GM19455 (cell line): ENCODE measurements at regions not wholly inside any gene's neighbourhood (a gene's known extent, or its start where the extent isn't known, plus 50 kb on each side); places are given as distances from the start of the nearest gene placed in this dataset.

Experiments
- ATAC-seq: cut with Tn5 transposase; IDR thresholded peaks from one replicate; pipeline ENCODE4 v1.9.1; 2021; ENCODE audit not compliant: unreplicated experiment

DNA sequence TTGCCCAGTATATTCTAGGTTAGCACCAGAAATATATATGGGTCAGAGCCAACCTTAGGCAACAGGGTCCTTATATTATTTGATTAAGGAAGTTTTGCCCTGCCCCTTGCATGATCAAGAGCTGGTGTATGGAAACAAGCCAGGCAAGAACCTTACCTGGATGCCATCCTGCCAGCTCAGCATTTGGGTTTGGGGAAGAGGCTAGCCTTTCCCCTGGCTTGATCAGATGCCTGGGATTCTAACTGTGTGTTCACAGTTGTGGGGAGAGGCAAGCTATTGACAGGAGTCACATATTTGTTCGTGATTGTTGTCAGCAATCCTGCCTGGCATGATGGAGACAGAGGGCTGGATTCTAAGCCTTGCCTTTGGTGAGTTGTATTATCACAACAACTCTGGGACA is 260.0 kb upstream of the DACH1 start:
- no peak for ATAC-seq

DNA sequence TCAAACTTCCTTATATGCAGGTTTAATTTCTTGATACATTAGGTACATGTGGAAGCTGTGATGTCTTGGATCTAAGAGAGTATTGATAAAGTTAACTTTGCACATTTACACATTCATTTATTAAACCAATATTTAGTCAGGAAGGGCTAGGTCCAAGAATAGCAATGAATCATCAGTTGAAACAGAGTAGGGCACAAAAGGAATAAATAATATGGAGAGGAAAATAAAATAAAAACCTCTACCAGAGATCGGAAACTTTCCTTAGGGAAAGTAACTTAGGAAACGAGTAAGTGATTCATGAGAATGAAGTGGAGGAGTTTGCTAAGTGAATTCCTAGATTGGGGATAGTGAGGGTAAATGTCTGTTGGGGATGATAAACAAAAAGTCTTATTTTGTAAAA is 259.4 kb upstream of the DACH1 start:
- no peak for ATAC-seq

DNA sequence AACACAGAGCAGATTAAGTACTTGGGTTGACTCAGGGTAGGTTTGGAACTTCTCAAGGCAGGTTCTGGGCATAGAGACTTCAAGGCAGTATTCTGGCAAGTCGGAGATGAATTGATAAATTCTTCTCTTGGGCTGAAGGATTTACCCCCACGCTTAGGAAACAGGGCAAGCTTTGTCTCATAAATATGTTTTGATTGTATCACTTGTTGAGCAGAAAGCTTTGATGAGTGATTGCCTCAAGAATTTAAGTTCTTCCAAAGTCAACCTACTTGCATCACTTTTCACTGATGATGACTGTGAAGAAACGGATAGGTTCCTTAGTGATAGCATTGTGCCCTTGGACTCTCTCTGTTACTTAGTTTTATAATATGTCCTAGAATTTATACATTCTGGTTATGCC is 258.6 kb upstream of the DACH1 start:
- no peak for ATAC-seq

DNA sequence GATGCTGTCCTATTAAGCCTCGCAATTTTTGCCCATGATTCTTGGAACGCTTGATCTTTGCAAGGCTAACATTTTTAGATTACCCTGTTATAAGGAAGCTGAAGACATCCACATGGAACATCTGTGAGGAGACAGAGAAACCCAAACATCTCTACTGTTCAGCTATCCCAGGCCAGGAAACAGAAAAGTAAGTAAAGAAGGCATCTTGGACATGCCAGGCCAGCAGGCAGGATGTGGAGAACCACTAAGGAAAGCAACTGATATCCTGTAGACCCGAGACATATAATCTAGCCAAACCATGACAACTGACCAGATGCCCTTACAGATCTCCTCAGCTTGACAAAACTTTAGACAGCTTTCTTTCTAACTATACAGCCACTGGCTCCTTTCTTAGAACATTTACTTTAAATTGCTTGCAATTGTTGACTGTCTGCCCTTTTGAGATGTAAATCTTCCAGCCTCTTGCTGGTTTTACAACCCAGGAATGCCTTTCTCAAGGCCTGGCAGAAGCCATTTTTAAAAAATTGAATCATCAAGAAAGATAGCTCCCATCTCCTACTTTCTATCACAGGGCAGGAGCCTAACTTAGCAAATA is 255.8 kb upstream of the DACH1 start:
- no peak for ATAC-seq

DNA sequence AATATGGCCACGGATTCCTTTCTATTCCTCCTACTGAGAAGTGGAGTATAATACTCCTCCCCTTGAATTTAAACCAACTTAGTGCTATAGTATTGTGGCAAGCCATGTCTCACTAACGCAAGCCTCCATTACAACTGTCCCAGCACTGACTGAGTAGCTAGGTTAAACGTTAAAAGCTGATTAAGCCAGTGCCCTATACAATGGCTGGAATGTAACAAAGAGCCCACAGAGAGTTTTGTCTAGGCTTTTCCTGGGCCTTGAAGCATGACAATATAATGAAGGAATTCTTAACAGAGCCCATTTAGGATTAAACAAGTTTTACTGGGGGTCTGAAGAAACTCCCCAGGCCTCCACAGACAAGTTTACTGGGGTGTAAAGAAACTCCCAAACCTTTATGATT is 254.5 kb upstream of the DACH1 start:
- ATAC-seq: no peak

DNA sequence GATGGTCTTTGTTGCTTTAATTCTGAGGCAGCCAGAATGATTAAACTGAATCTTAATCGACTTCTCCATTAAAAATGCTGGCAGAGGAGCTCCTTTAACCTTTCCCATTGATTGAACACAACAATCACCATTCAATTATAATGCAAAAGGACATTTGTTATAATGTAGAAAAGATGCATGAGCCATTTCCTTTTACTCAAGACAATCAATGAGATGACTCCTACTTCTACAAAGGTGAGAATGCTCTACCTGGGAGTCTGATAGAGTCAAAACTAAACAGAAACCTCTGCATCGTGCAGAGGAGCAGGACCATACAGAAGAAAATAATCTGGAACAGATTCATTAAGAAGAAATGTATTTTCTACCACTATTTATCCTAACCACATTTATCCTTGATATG is 253.6 kb upstream of the DACH1 start:
- no peak for ATAC-seq

DNA sequence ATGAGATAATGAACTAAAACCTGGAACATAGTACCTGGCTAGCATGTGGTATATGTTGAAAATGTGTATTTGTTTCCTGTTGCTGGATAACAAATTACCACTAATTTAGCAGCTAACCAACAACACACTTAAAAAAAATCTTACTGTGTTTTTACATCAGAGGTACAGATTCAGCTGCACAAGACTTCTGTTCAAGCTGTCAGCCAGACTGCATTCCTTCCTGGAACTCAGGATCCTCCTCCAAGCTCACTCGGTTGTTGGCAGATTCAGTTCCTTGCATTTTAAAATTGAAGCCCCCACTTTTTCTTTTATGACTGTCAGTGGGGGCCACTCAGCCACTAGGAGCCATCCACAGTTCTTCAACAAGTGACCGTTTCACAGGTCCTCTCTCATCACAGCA is 246.9 kb upstream of the DACH1 start:
- ATAC-seq: no peak

DNA sequence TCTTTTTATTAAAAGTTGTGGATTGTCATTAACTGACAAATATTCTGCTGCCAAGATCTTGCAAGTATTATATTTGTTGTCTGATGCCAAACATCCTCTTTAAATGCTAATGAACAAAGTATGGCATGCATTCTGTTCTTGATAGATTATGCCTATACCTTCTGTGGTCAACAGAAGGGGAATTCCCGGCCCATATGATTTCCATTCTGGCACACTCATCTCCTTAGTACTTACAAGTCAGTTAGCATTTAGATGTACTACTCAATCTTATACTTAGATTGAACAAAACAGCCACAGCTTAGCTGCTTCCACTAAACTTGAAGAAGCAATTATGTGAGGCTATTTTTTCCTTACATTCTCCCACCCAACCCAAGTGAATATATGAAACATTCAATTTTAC is 246.1 kb upstream of the DACH1 start:
- no peak for ATAC-seq

DNA sequence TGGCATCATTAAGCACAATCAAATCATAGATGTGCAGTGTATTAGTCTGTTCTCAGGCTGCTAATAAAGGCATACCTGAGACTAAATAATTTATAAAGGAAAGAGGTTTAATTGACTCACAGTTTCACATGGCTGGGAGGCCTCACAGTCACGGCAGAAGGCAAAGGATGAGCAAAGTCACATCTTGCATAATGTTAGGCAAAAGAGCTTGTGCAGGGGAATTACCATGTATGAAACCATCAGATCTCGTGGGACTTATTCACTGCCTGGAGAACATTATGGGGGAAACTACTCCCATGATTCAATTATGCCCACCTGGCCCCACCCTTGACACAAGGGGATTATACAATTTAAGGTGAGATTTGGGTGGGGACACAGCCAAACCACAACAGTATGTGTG is 245.2 kb upstream of the DACH1 start:
- ATAC-seq: no peak

DNA sequence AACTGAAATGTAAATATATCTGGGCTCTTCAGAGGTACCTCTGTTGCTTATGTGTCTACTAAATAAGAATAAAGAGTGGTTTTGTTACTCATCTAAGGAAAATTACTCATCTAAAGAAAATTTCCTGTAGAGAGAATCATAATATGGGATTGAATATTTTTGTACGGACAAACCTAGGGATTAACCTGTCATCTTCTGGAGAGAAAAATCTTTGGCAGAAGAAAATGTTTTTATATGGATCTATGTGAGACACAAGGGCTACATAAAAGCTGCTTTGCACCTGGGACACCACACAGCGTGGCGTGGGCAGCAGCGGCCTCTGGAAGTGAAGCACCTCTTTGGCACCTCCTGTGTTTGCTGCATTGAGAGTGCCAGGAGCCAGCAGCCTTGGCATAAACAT is 242.9 kb upstream of the DACH1 start:
- ATAC-seq: no peak

DNA sequence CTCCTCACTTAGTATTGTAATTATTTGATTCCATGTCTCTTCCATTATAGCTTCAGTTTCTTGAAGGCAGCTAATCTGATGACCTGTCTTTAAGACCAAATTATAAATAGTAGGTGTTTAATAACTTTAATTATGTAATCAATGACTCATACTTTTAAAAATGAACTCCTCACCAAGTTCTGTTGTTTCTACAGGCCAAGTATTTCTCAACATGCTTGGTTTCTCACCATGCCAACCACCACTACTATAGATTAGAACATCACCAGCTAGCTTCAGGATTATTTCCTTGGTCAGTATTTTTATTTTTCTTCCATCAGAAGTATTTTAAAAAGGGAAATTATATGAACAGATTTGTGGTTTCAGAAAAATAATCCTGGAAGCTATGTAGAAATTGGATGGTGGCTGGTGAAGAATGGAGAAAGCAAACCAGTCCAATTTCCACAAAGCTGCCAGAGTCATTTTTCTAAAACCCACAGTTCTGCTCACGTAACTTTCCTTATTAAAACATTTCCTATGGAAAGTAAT is 237.7 kb upstream of the DACH1 start:
- ATAC-seq: no peak

DNA sequence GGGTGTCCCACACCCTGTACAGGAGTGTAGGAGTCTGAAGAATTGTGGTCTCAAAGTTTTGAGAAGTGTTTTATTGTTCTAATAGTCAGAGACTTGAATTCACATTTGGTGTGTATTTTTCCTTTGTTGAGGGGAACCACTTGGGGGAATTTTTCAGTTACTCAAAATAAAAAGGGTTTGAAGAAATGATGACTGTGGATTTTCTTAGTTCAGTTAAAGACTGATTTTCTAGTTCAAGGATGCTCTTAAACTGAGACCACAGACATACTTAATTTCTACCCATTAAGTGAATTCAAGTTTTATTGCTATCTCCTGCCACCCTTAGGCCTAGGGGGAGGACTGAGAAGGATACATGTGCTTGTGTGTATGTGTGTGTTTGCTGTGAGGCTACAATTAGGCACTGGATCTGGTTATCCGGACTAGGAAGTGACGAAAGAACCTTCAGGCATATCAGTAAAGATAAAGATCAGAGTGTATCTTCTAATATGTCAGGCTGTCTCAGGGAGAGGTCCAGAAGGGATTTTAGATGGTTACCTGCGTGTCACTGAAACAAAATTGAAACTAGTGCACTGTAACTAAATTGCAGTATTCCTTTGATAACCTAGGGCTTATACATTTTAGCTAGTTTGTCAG is 234.9 kb upstream of the DACH1 start:
- ATAC-seq: no peak

DNA sequence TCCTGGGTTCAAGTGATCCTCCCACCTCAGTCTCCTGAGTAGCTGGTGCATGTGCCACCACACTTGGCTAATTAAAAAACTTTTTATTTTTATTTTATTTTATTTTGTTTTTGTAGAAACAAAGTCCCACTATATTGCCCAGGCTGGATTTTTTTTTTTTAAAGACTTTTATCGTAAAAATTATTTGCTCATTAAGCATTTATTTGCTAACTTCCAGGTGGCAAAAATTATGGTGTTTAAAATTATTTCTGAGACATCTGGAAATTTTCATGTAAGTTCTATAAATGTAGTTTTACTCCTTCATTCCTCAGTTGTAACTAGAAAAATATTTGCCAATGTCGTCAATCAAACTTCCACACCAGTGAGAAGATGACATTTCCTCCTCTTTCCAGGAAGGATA is 233.3 kb upstream of the DACH1 start:
- no peak for ATAC-seq

DNA sequence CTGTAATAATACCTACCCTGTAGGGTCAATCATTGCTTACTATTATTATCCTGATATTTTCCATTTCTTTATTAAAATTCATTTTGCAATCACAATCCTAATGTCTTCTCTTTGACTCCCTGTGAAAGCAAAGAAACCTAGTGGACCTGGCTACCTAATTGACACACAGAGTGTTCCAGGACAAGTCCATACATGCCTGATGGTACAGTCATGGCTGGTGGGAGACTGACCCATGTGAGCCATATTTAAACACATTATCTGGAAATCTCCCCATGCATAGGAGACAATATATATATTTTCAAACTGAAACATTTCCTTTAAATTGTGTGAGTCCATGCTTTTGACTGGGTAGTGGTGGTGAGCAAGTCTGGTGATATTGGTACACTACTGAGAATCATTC is 230.6 kb upstream of the DACH1 start:
- ATAC-seq: no peak

DNA sequence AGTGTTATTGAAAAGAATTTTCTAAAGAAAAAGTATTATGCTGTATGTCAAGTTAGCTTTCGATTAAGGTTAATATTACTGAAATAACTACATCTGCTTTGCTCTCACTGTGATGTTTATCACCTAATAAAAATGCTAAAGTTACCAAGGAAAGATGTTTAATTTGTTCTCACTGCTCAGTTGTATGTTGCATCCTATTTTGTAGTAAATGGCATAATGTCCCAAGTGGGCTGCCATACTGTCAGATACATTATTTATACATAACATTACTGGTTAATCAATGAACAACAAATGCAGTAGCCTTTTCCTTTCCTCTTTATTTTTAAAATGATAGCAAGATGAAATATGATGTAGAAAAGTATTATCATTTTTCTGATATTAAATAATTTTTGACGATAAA is 226.3 kb upstream of the DACH1 start:
- no peak for ATAC-seq

DNA sequence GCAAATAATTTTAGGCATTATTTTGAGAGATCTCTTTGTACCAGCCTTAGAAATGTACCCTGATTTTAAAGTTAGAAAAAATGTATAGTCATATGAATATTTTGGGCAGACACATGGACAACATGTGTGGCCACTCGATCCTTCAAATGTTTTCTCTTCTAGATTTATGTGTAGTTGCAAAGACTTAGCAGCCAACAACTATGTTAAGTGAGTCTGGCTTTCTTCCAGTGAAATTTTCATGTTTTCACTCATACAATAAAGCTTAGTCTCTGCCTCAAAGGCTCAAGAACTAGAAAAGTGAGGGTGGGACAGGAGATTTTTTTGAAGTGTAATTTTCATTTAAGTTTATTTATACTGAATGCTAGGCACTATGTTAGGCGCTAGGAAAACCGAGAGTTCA is 207.7 kb upstream of the DACH1 start:
- ATAC-seq: no peak

DNA sequence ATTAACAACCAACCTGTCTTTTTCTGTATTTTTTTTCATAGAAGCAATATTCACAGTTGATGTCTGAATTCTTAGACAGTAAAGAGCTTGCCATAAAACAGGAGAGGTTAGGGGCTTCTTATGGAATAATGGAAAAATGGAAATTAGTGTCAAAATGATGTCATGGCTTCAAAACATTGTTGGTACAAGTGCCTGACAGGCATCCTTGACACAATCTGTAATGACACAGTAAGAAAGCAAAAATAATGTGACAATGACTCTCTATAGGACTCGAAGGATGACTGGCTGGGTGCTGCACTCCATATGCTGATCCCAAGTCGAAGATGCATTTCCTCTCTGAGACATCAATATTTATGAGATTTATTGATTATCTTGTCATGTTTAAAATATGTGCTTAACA is 205.3 kb upstream of the DACH1 start:
- ATAC-seq: no peak

DNA sequence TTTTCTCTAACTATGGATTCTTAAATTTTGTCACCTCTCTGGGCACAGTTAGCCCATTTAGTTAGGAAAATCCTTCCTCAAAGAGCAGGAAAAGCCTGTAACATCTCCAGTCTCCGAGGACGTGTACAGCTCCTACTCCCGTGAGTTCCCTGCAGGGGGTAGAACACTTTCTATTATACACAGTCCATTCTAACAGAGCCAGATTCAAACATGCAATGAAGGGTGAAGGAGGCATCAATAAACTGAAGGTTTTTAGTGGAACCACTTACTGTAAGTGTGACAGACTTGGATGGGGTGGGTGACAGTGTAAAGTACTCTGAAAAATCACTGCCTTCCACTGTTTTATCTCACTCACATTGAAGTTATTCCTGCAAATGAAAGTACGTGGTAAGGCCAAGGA is 204.7 kb upstream of the DACH1 start:
- no peak for ATAC-seq

DNA sequence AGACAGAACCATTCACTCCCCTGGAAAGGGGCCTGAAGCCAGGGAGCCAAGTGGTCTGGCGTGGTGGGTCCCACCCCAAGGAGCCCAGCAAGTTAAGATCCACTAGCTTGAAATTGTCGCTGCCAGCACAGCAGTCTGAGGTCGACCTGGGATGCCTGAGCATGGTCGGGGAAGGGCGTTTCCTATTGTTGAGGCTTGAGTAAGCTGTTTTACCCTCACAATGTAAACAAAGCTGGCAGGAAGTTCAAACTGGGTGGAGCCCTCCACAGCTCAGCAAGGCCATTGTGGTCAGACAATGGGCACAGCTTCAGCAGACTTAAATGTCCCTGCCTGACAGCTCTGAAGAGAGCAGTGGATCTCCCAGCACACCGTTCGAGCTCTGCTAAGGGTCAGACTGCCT is 195.6 kb upstream of the DACH1 start:
- no peak for ATAC-seq

DNA sequence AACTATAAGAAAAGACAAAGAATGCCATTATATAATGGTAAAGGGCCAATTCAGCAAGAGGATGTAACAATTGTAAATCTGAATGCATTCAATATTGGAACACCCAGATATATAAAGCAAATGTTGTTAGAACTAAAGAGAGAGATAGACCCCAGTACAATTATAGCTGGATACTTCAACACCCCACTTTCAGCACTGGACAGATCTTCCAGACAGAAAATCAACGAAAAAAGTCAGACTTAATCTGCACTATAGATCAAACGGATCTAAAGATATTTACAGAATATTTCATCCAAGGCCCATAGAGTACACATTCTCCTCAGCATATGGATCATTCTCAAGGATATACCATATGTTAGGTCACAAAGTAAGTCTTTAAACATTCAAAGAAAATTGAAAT is 194.6 kb upstream of the DACH1 start:
- no peak for ATAC-seq

DNA sequence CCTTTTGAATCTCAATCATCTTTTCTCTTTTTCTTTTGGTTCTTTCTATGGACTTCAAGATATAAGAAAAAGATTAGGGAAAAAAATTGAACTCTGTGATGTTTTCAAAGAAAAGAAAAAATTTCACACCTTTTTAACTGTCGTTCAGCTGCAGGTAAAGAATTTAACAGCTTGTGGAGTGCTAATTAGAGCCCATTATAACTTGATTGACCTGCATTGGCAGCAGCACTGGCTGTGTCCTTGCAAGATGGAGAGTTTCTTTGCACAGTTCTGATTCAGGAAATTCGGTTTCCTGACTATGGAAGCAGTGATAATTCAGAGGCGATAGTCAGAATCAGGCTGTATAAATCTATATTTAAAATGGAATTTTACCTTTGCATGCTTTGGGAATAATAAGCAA is 183.2 kb upstream of the DACH1 start:
- no peak for ATAC-seq

DNA sequence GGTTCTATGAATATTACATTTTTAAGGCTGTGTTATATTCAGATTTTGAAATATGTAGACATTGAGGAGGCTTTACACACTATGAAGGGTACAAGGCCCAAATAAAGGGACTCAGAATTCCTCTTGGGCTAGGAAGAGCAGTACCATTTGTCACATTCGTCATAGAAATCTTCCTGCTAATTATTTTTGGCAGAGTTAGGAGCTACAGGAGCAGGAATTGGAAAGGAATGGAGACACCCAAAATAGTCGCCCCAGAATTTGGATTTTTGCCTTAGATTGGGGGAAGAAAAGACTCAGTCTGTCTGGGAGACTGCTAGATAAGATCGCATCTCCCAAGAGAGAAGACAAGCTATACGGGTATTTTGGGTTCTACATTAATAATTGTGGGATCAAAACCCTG is 176.4 kb upstream of the DACH1 start:
- ATAC-seq: no peak

DNA sequence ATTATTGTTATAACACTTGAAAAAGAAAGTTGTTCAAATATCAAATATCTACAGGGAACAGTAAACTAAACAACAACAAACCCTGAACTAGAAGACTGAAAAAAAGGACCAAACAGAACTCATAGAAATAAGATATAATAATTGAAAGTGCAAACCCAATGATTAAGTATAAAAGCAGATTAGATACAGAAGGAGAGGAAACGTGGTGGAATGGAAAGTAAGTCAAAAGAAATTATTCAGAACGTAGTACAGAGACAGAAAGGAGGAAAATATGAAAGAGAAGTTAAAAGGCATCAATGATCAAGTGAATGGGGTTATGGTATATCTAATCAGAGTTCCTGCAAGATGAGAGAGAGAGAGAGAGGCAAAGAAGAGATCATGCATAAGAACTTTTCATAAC is 174.2 kb upstream of the DACH1 start:
- ATAC-seq: no peak
